Cardiac muscle cell (in vitro differentiated cells and primary cell): ENCODE measurements at regions not wholly inside any gene's neighbourhood (a gene's known extent, or its start where the extent isn't known, plus 50 kb on each side); places are given as distances from the start of the nearest gene placed in this dataset.

Experiments used
- DNase-seq, 2 donors: peaks; one replicate each; pipeline versions ENCODE4 v3.0.0 to v3.0.0-alpha.2; 2010 to 2017; ENCODE audit warnings: low read depth in 1 of 2, low spot score in 1 of 2
- H3K27ac ChIP-seq: fragments of 200-600 bp; sonication (generic); 2 replicates; pipeline ENCODE4 v1.5.1; 2016
- H3K27me3 ChIP-seq: fragments of 200-600 bp; sonication (generic); 2 replicates; pipeline ENCODE4 v1.6.0; 2016; ENCODE audit warnings: control low read depth
- H3K36me3 ChIP-seq: fragments of 200-600 bp; sonication (generic); 2 replicates; pipeline ENCODE4 v1.5.1; 2016; ENCODE audit warnings: control low read depth
- H3K4me1 ChIP-seq: fragments of 200-600 bp; sonication (generic); 2 replicates; pipeline ENCODE4 v1.8.1; 2017; ENCODE audit warnings: low read depth, mild to moderate bottlenecking, mixed run types
- H3K4me3 ChIP-seq: fragments of 200-600 bp; sonication (generic); 2 replicates; pipeline ENCODE4 v1.5.1; 2016; ENCODE audit warnings: mild to moderate bottlenecking
- H3K9me3 ChIP-seq: fragments of 200-600 bp; sonication (generic); 2 replicates; pipeline ENCODE4 v1.5.1; 2017; ENCODE audit warnings: low read depth, mild to moderate bottlenecking, control low read depth
- CTCF ChIP-seq: IDR thresholded peaks from 2 replicates; pipeline ENCODE4 v1.5.1; 2012; ENCODE audit warnings: low read depth, mild to moderate bottlenecking, low read length

- peak in 1 of 2 donors; percentile 40 for DNase-seq
- H3K9me3 ChIP-seq, result no peaks in the 10 kb centered on the region
- no peaks in the 10 kb centered on the region for H3K27me3 ChIP-seq
- no peak overlapping the region for H3K27ac ChIP-seq
- no peaks in the 10 kb centered on the region for H3K4me1 ChIP-seq
- H3K4me3 ChIP-seq, result no peak overlapping the region
- no peak for TF ChIP-seq CTCF
- no peaks in the 10 kb centered on the region for H3K36me3 ChIP-seq
These were observed 273.3 kb downstream of the ALDH8A1 start for GRCh38 chr6:134676307-134677281.

GRCh38 chr6:134675110-134676054 lies 274.5 kb downstream of the ALDH8A1 start:
- no peak overlapping the region for H3K4me3 ChIP-seq
- H3K9me3 ChIP-seq, result no peaks in the 10 kb centered on the region
- no peak for TF ChIP-seq CTCF
- no peaks in the 10 kb centered on the region for H3K4me1 ChIP-seq
- no peak overlapping the region for H3K27ac ChIP-seq
- no peaks in the 10 kb centered on the region for H3K36me3 ChIP-seq
- H3K27me3 ChIP-seq, result no peaks in the 10 kb centered on the region
- no peak for DNase-seq

DNA sequence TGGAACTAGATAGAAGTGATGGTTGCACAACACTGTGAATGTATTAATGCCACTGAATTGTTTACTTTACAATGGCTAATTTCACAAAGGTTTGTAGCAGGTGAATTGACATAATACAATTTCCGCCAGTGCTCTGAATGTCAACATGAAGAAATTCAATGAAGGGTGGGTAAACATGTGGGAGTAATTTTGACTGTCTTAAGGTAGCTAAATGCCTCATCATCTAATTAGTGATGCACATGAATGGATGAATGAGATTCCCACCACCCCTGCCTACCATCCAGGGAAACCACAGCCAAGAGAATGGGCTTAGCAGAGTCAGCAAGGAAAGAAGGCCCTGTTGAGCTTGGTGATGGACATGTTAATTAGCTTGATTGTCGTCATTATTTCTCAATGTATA lies 275.3 kb downstream of the ALDH8A1 start:
- no peak for TF ChIP-seq CTCF
- Histone ChIP-seq H3K4me1 (no peaks in the 10 kb centered on the region), H3K4me3 (no peak overlapping the region), H3K27me3 (no peaks in the 10 kb centered on the region), H3K36me3 (no peaks in the 10 kb centered on the region), H3K27ac (no peak overlapping the region), H3K9me3 (no peaks in the 10 kb centered on the region)
- no peak for DNase-seq

DNA sequence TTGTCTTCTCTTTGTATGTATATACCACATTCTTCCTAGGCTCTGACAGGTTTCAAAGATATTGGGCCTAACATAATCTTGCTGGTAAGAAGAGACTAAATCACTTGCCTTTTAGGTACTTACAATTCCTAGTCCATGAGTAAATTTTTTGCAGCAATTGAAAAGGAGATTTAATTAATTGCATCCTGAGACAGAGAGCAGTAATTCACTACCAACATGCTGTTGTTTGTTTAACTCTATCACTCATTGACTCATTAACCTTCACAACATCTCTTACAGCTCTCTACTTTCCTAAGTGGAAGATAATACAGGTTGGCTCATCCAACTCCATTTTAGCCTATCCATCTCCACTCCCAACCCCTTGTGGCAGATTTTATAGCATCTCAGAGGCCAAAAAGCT lies 280.4 kb downstream of the ALDH8A1 start:
- TF ChIP-seq CTCF, result no peak
- Histone ChIP-seq H3K4me3 (no peak overlapping the region), H3K36me3 (no peaks in the 10 kb centered on the region), H3K9me3 (no peaks in the 10 kb centered on the region), H3K27me3 (no peaks in the 10 kb centered on the region), H3K27ac (no peak overlapping the region), H3K4me1 (no peaks in the 10 kb centered on the region)
- no peak for DNase-seq

- Histone ChIP-seq H3K4me1 (no peaks in the 10 kb centered on the region), H3K27ac (no peak overlapping the region), H3K36me3 (no peaks in the 10 kb centered on the region), H3K9me3 (no peaks in the 10 kb centered on the region), H3K4me3 (no peak overlapping the region), H3K27me3 (no peaks in the 10 kb centered on the region)
- TF ChIP-seq CTCF, result no peak
- no peak for DNase-seq
These were observed 282.8 kb downstream of the ALDH8A1 start for GRCh38 chr6:134667111-134667510.
